ENCODE measurements at regions not wholly inside any gene's neighbourhood (a gene's known extent, or its start where the extent isn't known, plus 50 kb on each side); places are given as distances from the start of the nearest gene placed in this dataset.

DNA sequence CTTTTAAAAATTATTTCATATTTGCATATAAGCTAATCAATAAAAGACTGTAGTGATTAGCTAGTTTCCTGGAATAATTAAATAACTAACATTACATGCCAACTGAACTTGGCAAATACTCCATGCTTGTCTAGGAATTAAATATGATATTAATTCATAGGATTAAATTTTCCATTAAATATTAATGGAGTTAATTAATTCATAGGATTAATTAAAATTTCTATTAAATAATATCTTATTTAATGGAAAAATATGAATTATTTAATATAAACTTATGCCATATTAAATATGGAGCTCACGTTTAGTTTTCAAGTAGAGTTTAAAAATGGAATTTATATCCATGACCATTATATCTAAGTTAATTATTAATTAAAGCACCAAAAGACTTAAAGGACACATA, 517.8 kb upstream of the DAB2 start:
- Histone ChIP-seq H3K23me2 (ENCODE audit: insufficient read length, low read depth, low read length, poor library complexity, severe bottlenecking) (no peaks in the 10 kb centered on the region), H2BK12ac (ENCODE audit: insufficient read length, low read depth, low read length) (no peak overlapping the region), H3K27me3 (ENCODE audit: insufficient read depth, low read length) (no peaks in the 10 kb centered on the region), H3T11ph (ENCODE audit: low read length) (no peak overlapping the region), H4K20me1 (ENCODE audit: control insufficient read depth, insufficient read depth, insufficient read length) (no peaks in the 10 kb centered on the region), H2AFZ (ENCODE audit: low read length) (no peak overlapping the region), H2BK15ac (ENCODE audit: low read depth, low read length) (no peak overlapping the region), H3K4ac (ENCODE audit: low read depth, low read length) (no peak overlapping the region), H3K56ac (ENCODE audit: insufficient read length, low read depth, low read length) (no peak overlapping the region), H2BK5ac (ENCODE audit: insufficient read length, low read length) (no peak overlapping the region), H3K27ac (ENCODE audit: insufficient read length, low read depth, low read length) (no peak overlapping the region), H2AK5ac (ENCODE audit: insufficient read length, low read length) (no peak overlapping the region), H3K79me1 (ENCODE audit: insufficient read depth, low read depth, low read length, poor library complexity, severe bottlenecking) (no peaks in the 10 kb centered on the region), H3K79me2 (ENCODE audit: insufficient read depth, low read length) (no peaks in the 10 kb centered on the region), H3K9ac (ENCODE audit: extremely low read depth, insufficient read length, low read length) (no peak overlapping the region), H2BK120ac (ENCODE audit: low read depth, low read length, poor library complexity, severe bottlenecking) (no peak overlapping the region), H3K23ac (ENCODE audit: insufficient read length, low read depth, low read length) (no peak overlapping the region), H3K4me1 (ENCODE audit: insufficient read depth, low read length) (no peaks in the 10 kb centered on the region), H4K8ac (replicated peaks; ENCODE audit: insufficient read length, low read depth, low read length) (no peak overlapping the region), H4K5ac (ENCODE audit: insufficient read length, low read depth, low read length) (no peak overlapping the region), H4K91ac (ENCODE audit: insufficient read length, low read depth, low read length) (no peak overlapping the region), H3K9me3 (ENCODE audit: control insufficient read depth, low read depth, low read length) (no peaks in the 10 kb centered on the region), H3K18ac (ENCODE audit: insufficient read length, low read depth, low read length) (no peak overlapping the region), H3K4me2 (ENCODE audit: insufficient read depth, insufficient read length, low read length) (no peak overlapping the region), H3K14ac (ENCODE audit: insufficient read depth, low read length) (no peak overlapping the region), H2BK20ac (ENCODE audit: low read depth, low read length, poor library complexity, severe bottlenecking) (no peak overlapping the region)
- Mint-ChIP-seq H3K4me3 (no peak overlapping the region), H3K36me3 (ENCODE audit: insufficient read depth in 1 of 3, low read depth in 3 of 3) (no peaks in the 10 kb centered on the region), H3K27me3 (ENCODE audit: low read depth) (no peaks in the 10 kb centered on the region; the same call in 1 of the 2 replicates), H3K27ac (no peak overlapping the region), H3K4me1 (no peaks in the 10 kb centered on the region), H3K9me3 (no peaks in the 10 kb centered on the region)
- no peak for DNase-seq
- TF ChIP-seq, protein P1, sequence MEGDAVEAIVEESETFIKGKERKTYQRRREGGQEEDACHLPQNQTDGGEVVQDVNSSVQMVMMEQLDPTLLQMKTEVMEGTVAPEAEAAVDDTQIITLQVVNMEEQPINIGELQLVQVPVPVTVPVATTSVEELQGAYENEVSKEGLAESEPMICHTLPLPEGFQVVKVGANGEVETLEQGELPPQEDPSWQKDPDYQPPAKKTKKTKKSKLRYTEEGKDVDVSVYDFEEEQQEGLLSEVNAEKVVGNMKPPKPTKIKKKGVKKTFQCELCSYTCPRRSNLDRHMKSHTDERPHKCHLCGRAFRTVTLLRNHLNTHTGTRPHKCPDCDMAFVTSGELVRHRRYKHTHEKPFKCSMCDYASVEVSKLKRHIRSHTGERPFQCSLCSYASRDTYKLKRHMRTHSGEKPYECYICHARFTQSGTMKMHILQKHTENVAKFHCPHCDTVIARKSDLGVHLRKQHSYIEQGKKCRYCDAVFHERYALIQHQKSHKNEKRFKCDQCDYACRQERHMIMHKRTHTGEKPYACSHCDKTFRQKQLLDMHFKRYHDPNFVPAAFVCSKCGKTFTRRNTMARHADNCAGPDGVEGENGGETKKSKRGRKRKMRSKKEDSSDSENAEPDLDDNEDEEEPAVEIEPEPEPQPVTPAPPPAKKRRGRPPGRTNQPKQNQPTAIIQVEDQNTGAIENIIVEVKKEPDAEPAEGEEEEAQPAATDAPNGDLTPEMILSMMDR (conservative IDR thresholded peaks at IDR 0.05), result no peak
- WGBS (ENCODE audit: extremely low coverage, insufficient read length, low lambda C conversion rate), result no CpG with 5 or more reads among the region's 1 CpG

Data from H9 (cell line).